ENCODE measurements at regions not wholly inside any gene's neighbourhood (a gene's known extent, or its start where the extent isn't known, plus 50 kb on each side); places are given as distances from the start of the nearest gene placed in this dataset.

- Histone ChIP-seq H3K27me3 (replicated peaks; ENCODE audit: control insufficient read depth, insufficient read depth, low read length) (no peaks in the 10 kb centered on the region), H3K4me3 (ENCODE audit: low read length) (no peak overlapping the region), H3K9me3 (ENCODE audit: control insufficient read depth, low read length) (no peaks in the 10 kb centered on the region), H3K4me1 (ENCODE audit: control insufficient read depth, insufficient read depth, low read length) (no peaks in the 10 kb centered on the region), H3K9ac (ENCODE audit: low read length) (no peak overlapping the region), H3K36me3 (ENCODE audit: control insufficient read depth, insufficient read depth, low read length, severe bottlenecking) (no peaks in the 10 kb centered on the region)
- DNase-seq (ENCODE audit: low read depth), result peak; percentile 15
Observed at GRCh38 chr6:9957215-9957759, 457.6 kb downstream of the TFAP2A start.

GRCh38 chr6:9948678-9949077 is 466.2 kb downstream of the TFAP2A start:
- Histone ChIP-seq H3K36me3 (ENCODE audit: control insufficient read depth, insufficient read depth, low read length, severe bottlenecking) (no peaks in the 10 kb centered on the region), H3K27me3 (replicated peaks; ENCODE audit: control insufficient read depth, insufficient read depth, low read length) (no peaks in the 10 kb centered on the region), H3K9ac (ENCODE audit: low read length) (no peak overlapping the region), H3K4me3 (ENCODE audit: low read length) (no peak overlapping the region), H3K9me3 (ENCODE audit: control insufficient read depth, low read length) (no peaks in the 10 kb centered on the region), H3K4me1 (ENCODE audit: control insufficient read depth, insufficient read depth, low read length) (no peaks in the 10 kb centered on the region)
- no peak for DNase-seq (ENCODE audit: low read depth)

- H3K27me3 ChIP-seq (replicated peaks; ENCODE audit: control insufficient read depth, insufficient read depth, low read length), result no peaks in the 10 kb centered on the region
- H3K9ac ChIP-seq (ENCODE audit: low read length), result no peak overlapping the region
- peak; percentile 29 for DNase-seq (ENCODE audit: low read depth)
- H3K9me3 ChIP-seq (ENCODE audit: control insufficient read depth, low read length), result no peaks in the 10 kb centered on the region
- H3K36me3 ChIP-seq (ENCODE audit: control insufficient read depth, insufficient read depth, low read length, severe bottlenecking), result no peaks in the 10 kb centered on the region
- no peak overlapping the region for H3K4me3 ChIP-seq (ENCODE audit: low read length)
- no peaks in the 10 kb centered on the region for H3K4me1 ChIP-seq (ENCODE audit: control insufficient read depth, insufficient read depth, low read length)
Observed at GRCh38 chr6:9943986-9944385, 470.9 kb downstream of the TFAP2A start.

- Histone ChIP-seq H3K9ac (ENCODE audit: low read length) (no peak overlapping the region), H3K9me3 (ENCODE audit: control insufficient read depth, low read length) (no peaks in the 10 kb centered on the region), H3K36me3 (ENCODE audit: control insufficient read depth, insufficient read depth, low read length, severe bottlenecking) (no peaks in the 10 kb centered on the region), H3K4me1 (ENCODE audit: control insufficient read depth, insufficient read depth, low read length) (no peaks in the 10 kb centered on the region), H3K4me3 (ENCODE audit: low read length) (no peak overlapping the region), H3K27me3 (replicated peaks; ENCODE audit: control insufficient read depth, insufficient read depth, low read length) (no peaks in the 10 kb centered on the region)
- DNase-seq (ENCODE audit: low read depth), result no peak
Observed at GRCh38 chr6:9943026-9943425, 471.8 kb downstream of the TFAP2A start.

GRCh38 chr6:9942131-9942530 is 472.7 kb downstream of the TFAP2A start:
- Histone ChIP-seq H3K9me3 (ENCODE audit: control insufficient read depth, low read length) (no peaks in the 10 kb centered on the region), H3K4me1 (ENCODE audit: control insufficient read depth, insufficient read depth, low read length) (no peaks in the 10 kb centered on the region), H3K36me3 (ENCODE audit: control insufficient read depth, insufficient read depth, low read length, severe bottlenecking) (no peaks in the 10 kb centered on the region), H3K9ac (ENCODE audit: low read length) (no peak overlapping the region), H3K4me3 (ENCODE audit: low read length) (no peak overlapping the region), H3K27me3 (replicated peaks; ENCODE audit: control insufficient read depth, insufficient read depth, low read length) (no peaks in the 10 kb centered on the region)
- DNase-seq (ENCODE audit: low read depth), result no peak

- Histone ChIP-seq H3K27me3 (replicated peaks; ENCODE audit: control insufficient read depth, insufficient read depth, low read length) (no peaks in the 10 kb centered on the region), H3K9ac (ENCODE audit: low read length) (no peak overlapping the region), H3K9me3 (ENCODE audit: control insufficient read depth, low read length) (no peaks in the 10 kb centered on the region), H3K36me3 (ENCODE audit: control insufficient read depth, insufficient read depth, low read length, severe bottlenecking) (no peaks in the 10 kb centered on the region), H3K4me3 (ENCODE audit: low read length) (no peak overlapping the region), H3K4me1 (ENCODE audit: control insufficient read depth, insufficient read depth, low read length) (no peaks in the 10 kb centered on the region)
- DNase-seq (ENCODE audit: low read depth), result no peak
Observed at GRCh38 chr6:9938801-9939200, 476.1 kb downstream of the TFAP2A start.

GRCh38 chr6:9937031-9937763 is 477.7 kb downstream of the TFAP2A start:
- no peak overlapping the region for H3K4me3 ChIP-seq (ENCODE audit: low read length)
- no peak for DNase-seq (ENCODE audit: low read depth)
- H3K27me3 ChIP-seq (replicated peaks; ENCODE audit: control insufficient read depth, insufficient read depth, low read length), result no peaks in the 10 kb centered on the region
- H3K4me1 ChIP-seq (ENCODE audit: control insufficient read depth, insufficient read depth, low read length), result no peaks in the 10 kb centered on the region
- no peak overlapping the region for H3K9ac ChIP-seq (ENCODE audit: low read length)
- no peaks in the 10 kb centered on the region for H3K9me3 ChIP-seq (ENCODE audit: control insufficient read depth, low read length)
- H3K36me3 ChIP-seq (ENCODE audit: control insufficient read depth, insufficient read depth, low read length, severe bottlenecking), result no peaks in the 10 kb centered on the region

- H3K36me3 ChIP-seq (ENCODE audit: control insufficient read depth, insufficient read depth, low read length, severe bottlenecking), result no peaks in the 10 kb centered on the region
- H3K9ac ChIP-seq (ENCODE audit: low read length), result no peak overlapping the region
- no peaks in the 10 kb centered on the region for H3K9me3 ChIP-seq (ENCODE audit: control insufficient read depth, low read length)
- no peak for DNase-seq (ENCODE audit: low read depth)
- no peaks in the 10 kb centered on the region for H3K4me1 ChIP-seq (ENCODE audit: control insufficient read depth, insufficient read depth, low read length)
- no peaks in the 10 kb centered on the region for H3K27me3 ChIP-seq (replicated peaks; ENCODE audit: control insufficient read depth, insufficient read depth, low read length)
- no peak overlapping the region for H3K4me3 ChIP-seq (ENCODE audit: low read length)
Observed at GRCh38 chr6:9936551-9936950, 478.3 kb downstream of the TFAP2A start.

GRCh38 chr6:9933677-9934076 is 481.2 kb downstream of the TFAP2A start:
- H3K27me3 ChIP-seq (replicated peaks; ENCODE audit: control insufficient read depth, insufficient read depth, low read length), result no peaks in the 10 kb centered on the region
- H3K4me3 ChIP-seq (ENCODE audit: low read length), result no peak overlapping the region
- peaks cover 6% of the 10 kb centered on the region for H3K9me3 ChIP-seq (ENCODE audit: control insufficient read depth, low read length)
- DNase-seq (ENCODE audit: low read depth), result peak; percentile 76
- no peak overlapping the region for H3K9ac ChIP-seq (ENCODE audit: low read length)
- no peaks in the 10 kb centered on the region for H3K36me3 ChIP-seq (ENCODE audit: control insufficient read depth, insufficient read depth, low read length, severe bottlenecking)
- H3K4me1 ChIP-seq (ENCODE audit: control insufficient read depth, insufficient read depth, low read length), result no peaks in the 10 kb centered on the region

- no peak overlapping the region for H3K9ac ChIP-seq (ENCODE audit: low read length)
- no peaks in the 10 kb centered on the region for H3K4me1 ChIP-seq (ENCODE audit: control insufficient read depth, insufficient read depth, low read length)
- no peaks in the 10 kb centered on the region for H3K36me3 ChIP-seq (ENCODE audit: control insufficient read depth, insufficient read depth, low read length, severe bottlenecking)
- no peak overlapping the region for H3K4me3 ChIP-seq (ENCODE audit: low read length)
- peaks cover 6% of the 10 kb centered on the region for H3K9me3 ChIP-seq (ENCODE audit: control insufficient read depth, low read length)
- H3K27me3 ChIP-seq (replicated peaks; ENCODE audit: control insufficient read depth, insufficient read depth, low read length), result no peaks in the 10 kb centered on the region
- no peak for DNase-seq (ENCODE audit: low read depth)
Observed at GRCh38 chr6:9927275-9927674, 487.6 kb downstream of the TFAP2A start.

GRCh38 chr6:9924971-9925370 is 489.9 kb downstream of the TFAP2A start:
- H3K4me3 ChIP-seq (ENCODE audit: low read length), result no peak overlapping the region

GRCh38 chr6:9921366-9921765 is 493.5 kb downstream of the TFAP2A start:
- Histone ChIP-seq H3K36me3 (ENCODE audit: control insufficient read depth, insufficient read depth, low read length, severe bottlenecking) (no peaks in the 10 kb centered on the region), H3K27me3 (replicated peaks; ENCODE audit: control insufficient read depth, insufficient read depth, low read length) (no peaks in the 10 kb centered on the region), H3K4me1 (ENCODE audit: control insufficient read depth, insufficient read depth, low read length) (no peaks in the 10 kb centered on the region), H3K9ac (ENCODE audit: low read length) (no peak overlapping the region), H3K9me3 (ENCODE audit: control insufficient read depth, low read length) (no peaks in the 10 kb centered on the region), H3K4me3 (ENCODE audit: low read length) (no peak overlapping the region)
- DNase-seq (ENCODE audit: low read depth), result peak; percentile 80

More at GRCh38 chr6:9924971-9925370, 489.9 kb downstream of the TFAP2A start:
- H3K27me3 ChIP-seq (replicated peaks; ENCODE audit: control insufficient read depth, insufficient read depth, low read length), result no peaks in the 10 kb centered on the region
- H3K9me3 ChIP-seq (ENCODE audit: control insufficient read depth, low read length), result peaks cover under 1% of the 10 kb centered on the region
- no peaks in the 10 kb centered on the region for H3K36me3 ChIP-seq (ENCODE audit: control insufficient read depth, insufficient read depth, low read length, severe bottlenecking)
- H3K9ac ChIP-seq (ENCODE audit: low read length), result no peak overlapping the region
- H3K4me1 ChIP-seq (ENCODE audit: control insufficient read depth, insufficient read depth, low read length), result no peaks in the 10 kb centered on the region
- no peak for DNase-seq (ENCODE audit: low read depth)
